Lung (tissue), 11 donors: ENCODE measurements at regions not wholly inside any gene's neighbourhood (a gene's known extent, or its start where the extent isn't known, plus 50 kb on each side); places are given as distances from the start of the nearest gene placed in this dataset.

ENCODE experiments used
- ATAC-seq: fragments of 200-7000 bp; cut with Tn5 transposase; one replicate; pipeline ENCODE4 v1.9.1; 2020; ENCODE audit warnings: moderate number of reproducible peaks; ENCODE audit not compliant: insufficient read depth, low FRiP score
- DNase-seq, 3 donors: peaks; one replicate each; pipeline ENCODE4 v3.0.0-alpha.2; 2013 to 2017
- H3K27ac ChIP-seq, 2 donors: one replicate each; pipeline ENCODE4 v1.5.1; 2013; ENCODE audit warnings: mild to moderate bottlenecking in 2 of 2, moderate library complexity in 2 of 2, control low read depth in 1 of 2, inconsistent platforms in 1 of 2, low read depth in 1 of 2, low read length in 1 of 2
- H3K27me3 ChIP-seq, 3 donors: one replicate each; pipeline ENCODE4 v1.5.1; 2013; ENCODE audit warnings: low read length in 2 of 3; ENCODE audit not compliant: control insufficient read depth in 3 of 3, insufficient read depth in 3 of 3
- H3K36me3 ChIP-seq, 4 donors: one replicate each; pipeline ENCODE4 v1.5.1; 2013; ENCODE audit warnings: low read length in 4 of 4, mild to moderate bottlenecking in 1 of 4, moderate library complexity in 1 of 4; ENCODE audit not compliant: control insufficient read depth in 4 of 4, insufficient read depth in 4 of 4
- H3K4me1 ChIP-seq, 5 donors: one replicate each; pipeline ENCODE4 v1.5.1; 2013; ENCODE audit warnings: low read length in 5 of 5, mild to moderate bottlenecking in 2 of 5, moderate library complexity in 1 of 5; ENCODE audit not compliant: control insufficient read depth in 5 of 5, insufficient read depth in 5 of 5
- H3K4me3 ChIP-seq: one replicate; pipeline ENCODE4 v1.5.1; 2013; ENCODE audit warnings: mild to moderate bottlenecking, control low read depth, moderate library complexity
- H3K9ac ChIP-seq, 2 donors: one replicate each; pipeline ENCODE4 v1.5.1; 2013; ENCODE audit warnings: low read length in 2 of 2, control low read depth in 1 of 2; ENCODE audit not compliant: insufficient read depth in 1 of 2
- H3K9me3 ChIP-seq, 4 donors: one replicate each; pipeline ENCODE4 v1.5.1; 2013; ENCODE audit warnings: low read length in 3 of 4, mild to moderate bottlenecking in 1 of 4, moderate library complexity in 1 of 4; ENCODE audit not compliant: control insufficient read depth in 4 of 4, insufficient read depth in 3 of 4
- WGBS, 2 donors: extraction: QIAGEN DNeasy Blood & Tissue Kit; methylation state at CpG; one replicate each; pipeline ENCODE4 v1.1.7; 2013; 5-methylcytosine and 5-hydroxymethylcytosine counted together
- TF ChIP-seq, protein P1 (sequence below): IDR thresholded peaks from 2 replicates; pipeline ENCODE4 v1.5.1; 2012; ENCODE audit warnings: mild to moderate bottlenecking; ENCODE audit errors: control extremely low read depth, extremely low read depth
- donor health status: control.
- donor health status: control.
- donor health status: Bipolar disorder and iron deficiency.
- donor health status: healthy.
- donor health status: DM: yes; HTN: yes; CAD: no.

DNA sequence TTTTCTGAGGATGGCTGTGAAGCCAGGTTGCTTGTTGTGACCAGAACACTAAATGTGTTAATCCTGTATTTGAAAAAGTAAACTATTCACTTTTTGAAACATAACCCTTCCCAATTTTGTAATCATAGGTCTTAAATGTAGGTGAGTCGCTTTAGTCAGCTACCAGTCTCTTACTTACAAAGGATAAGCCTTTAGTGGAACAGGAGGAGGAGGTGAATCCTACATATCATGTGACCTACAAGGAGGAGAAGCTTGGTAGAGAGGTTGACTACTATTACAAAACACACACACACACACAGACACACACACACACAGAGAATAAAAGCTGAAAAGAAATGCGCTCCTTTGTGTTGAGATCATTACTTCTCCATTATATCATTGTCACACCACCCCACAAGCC is 59.9 kb upstream of the SPAG16 start:
- H3K4me3 ChIP-seq: no peak overlapping the region
- H3K27ac ChIP-seq: no peak overlapping the region
- ATAC-seq (no peak), DNase-seq (no peak)
- no peaks in the 10 kb centered on the region for H3K9me3 ChIP-seq
- H3K36me3 ChIP-seq: no peaks in the 10 kb centered on the region
- 65 to 93% methylated on average over 2 of the region's 2 CpGs for WGBS, 2 donors
- no peaks in the 10 kb centered on the region for H3K4me1 ChIP-seq
- TF ChIP-seq, protein P1, sequence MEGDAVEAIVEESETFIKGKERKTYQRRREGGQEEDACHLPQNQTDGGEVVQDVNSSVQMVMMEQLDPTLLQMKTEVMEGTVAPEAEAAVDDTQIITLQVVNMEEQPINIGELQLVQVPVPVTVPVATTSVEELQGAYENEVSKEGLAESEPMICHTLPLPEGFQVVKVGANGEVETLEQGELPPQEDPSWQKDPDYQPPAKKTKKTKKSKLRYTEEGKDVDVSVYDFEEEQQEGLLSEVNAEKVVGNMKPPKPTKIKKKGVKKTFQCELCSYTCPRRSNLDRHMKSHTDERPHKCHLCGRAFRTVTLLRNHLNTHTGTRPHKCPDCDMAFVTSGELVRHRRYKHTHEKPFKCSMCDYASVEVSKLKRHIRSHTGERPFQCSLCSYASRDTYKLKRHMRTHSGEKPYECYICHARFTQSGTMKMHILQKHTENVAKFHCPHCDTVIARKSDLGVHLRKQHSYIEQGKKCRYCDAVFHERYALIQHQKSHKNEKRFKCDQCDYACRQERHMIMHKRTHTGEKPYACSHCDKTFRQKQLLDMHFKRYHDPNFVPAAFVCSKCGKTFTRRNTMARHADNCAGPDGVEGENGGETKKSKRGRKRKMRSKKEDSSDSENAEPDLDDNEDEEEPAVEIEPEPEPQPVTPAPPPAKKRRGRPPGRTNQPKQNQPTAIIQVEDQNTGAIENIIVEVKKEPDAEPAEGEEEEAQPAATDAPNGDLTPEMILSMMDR: no peak
- no peak overlapping the region for H3K9ac ChIP-seq
- no peaks in the 10 kb centered on the region for H3K27me3 ChIP-seq

DNA sequence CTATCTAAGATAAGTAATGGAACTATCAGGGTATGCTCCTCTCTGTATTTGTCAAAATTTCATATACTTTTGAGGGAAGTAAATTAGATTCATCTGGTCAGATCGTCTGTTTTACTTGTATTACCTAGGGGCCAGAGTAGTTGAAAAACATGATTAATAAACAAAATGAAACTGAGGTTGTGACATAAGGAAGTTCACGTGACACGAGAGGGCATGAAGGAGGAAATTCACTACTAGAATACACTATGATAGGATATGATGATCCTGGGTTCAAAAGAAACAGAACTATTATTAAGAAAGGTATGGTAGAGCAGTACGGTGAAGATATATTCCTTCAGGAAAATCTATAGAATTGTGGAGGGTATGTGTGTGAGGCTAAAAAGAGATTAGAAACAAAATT is 58.4 kb upstream of the SPAG16 start:
- Histone ChIP-seq H3K36me3 (no peaks in the 10 kb centered on the region), H3K4me1 (no peaks in the 10 kb centered on the region), H3K4me3 (no peak overlapping the region), H3K9me3 (no peaks in the 10 kb centered on the region), H3K27ac (no peak overlapping the region), H3K9ac (no peak overlapping the region), H3K27me3 (no peaks in the 10 kb centered on the region)
- ATAC-seq (no peak), DNase-seq (no peak)
- WGBS, 2 donors: 52 to 53% methylated on average over 4 of the region's 4 CpGs
- TF ChIP-seq, protein P1: no peak

- Histone ChIP-seq H3K27me3 (no peaks in the 10 kb centered on the region), H3K36me3 (no peaks in the 10 kb centered on the region), H3K4me3 (no peak overlapping the region), H3K4me1 (no peaks in the 10 kb centered on the region), H3K9ac (no peak overlapping the region), H3K27ac (no peak overlapping the region), H3K9me3 (no peaks in the 10 kb centered on the region)
- ATAC-seq: no peak
- no peak for DNase-seq
- TF ChIP-seq, protein P1: no peak
These were observed 56.8 kb upstream of the SPAG16 start for GRCh38 chr2:213227458-213227857.

- DNase-seq: no peak
- Histone ChIP-seq H3K27ac (no peak overlapping the region), H3K4me3 (no peak overlapping the region), H3K9me3 (no peaks in the 10 kb centered on the region), H3K9ac (no peak overlapping the region), H3K4me1 (no peaks in the 10 kb centered on the region), H3K36me3 (no peaks in the 10 kb centered on the region), H3K27me3 (no peaks in the 10 kb centered on the region)
- WGBS, 2 donors: 90 to 93% methylated on average over 1 of the region's 1 CpG
- TF ChIP-seq, protein P1: no peak
- no peak for ATAC-seq
These were observed 55.6 kb upstream of the SPAG16 start for GRCh38 chr2:213228638-213229037.
